Liver (tissue), 8 donors: ENCODE measurements at regions not wholly inside any gene's neighbourhood (a gene's known extent, or its start where the extent isn't known, plus 50 kb on each side); places are given as distances from the start of the nearest gene placed in this dataset.

ENCODE experiments used
- DNase-seq: peaks from one replicate; pipeline ENCODE4 v3.0.0-alpha.2; 2017; ENCODE audit warnings: low spot score
- H3K27ac ChIP-seq, 2 donors: one replicate each; pipeline ENCODE4 v1.7.0; 2013; ENCODE audit warnings: inconsistent platforms in 2 of 2, low read length in 2 of 2, control low read depth in 1 of 2, low read depth in 1 of 2, mild to moderate bottlenecking in 1 of 2
- H3K27me3 ChIP-seq, 4 donors: one replicate each; pipeline versions ENCODE4 v1.6.1 to v1.7.0; 2013; ENCODE audit warnings: low read length in 3 of 4, inconsistent platforms in 1 of 4, mild to moderate bottlenecking in 1 of 4, moderate library complexity in 1 of 4; ENCODE audit not compliant: control insufficient read depth in 4 of 4, insufficient read depth in 4 of 4
- H3K36me3 ChIP-seq, 4 donors: one replicate each; pipeline versions ENCODE4 v1.6.1 to v1.7.0; 2013; ENCODE audit warnings: low read length in 3 of 4, mild to moderate bottlenecking in 3 of 4, low read depth in 1 of 4, moderate library complexity in 1 of 4; ENCODE audit not compliant: control insufficient read depth in 4 of 4, insufficient read depth in 3 of 4
- H3K4me1 ChIP-seq, 4 donors: one replicate each; pipeline versions ENCODE4 v1.6.1 to v1.7.0; 2013; ENCODE audit warnings: low read length in 3 of 4, mild to moderate bottlenecking in 3 of 4, moderate library complexity in 1 of 4; ENCODE audit not compliant: control insufficient read depth in 4 of 4, insufficient read depth in 4 of 4
- H3K4me3 ChIP-seq, 3 donors: one replicate each; pipeline versions ENCODE4 v1.6.1 to v1.7.0; 2013; ENCODE audit warnings: low read length in 3 of 3, control low read depth in 1 of 3, low read depth in 1 of 3, mild to moderate bottlenecking in 1 of 3
- H3K9ac ChIP-seq, 2 donors: one replicate each; pipeline ENCODE4 v1.7.0; 2013; ENCODE audit warnings: low read length in 2 of 2, mild to moderate bottlenecking in 2 of 2, moderate library complexity in 2 of 2, control low read depth in 1 of 2, low read depth in 1 of 2
- H3K9me3 ChIP-seq, 4 donors: one replicate each; pipeline versions ENCODE4 v1.6.1 to v1.7.0; 2013; ENCODE audit warnings: low read length in 3 of 4; ENCODE audit not compliant: control insufficient read depth in 4 of 4
- EGR1 ChIP-seq, 2 donors: IDR thresholded peaks; 2 replicates each; pipeline ENCODE4 v1.6.1; 2016 to 2018; ENCODE audit warnings: antibody characterized with exemption in 2 of 2, low read depth in 2 of 2
- FOXA1 ChIP-seq: IDR thresholded peaks from 2 replicates; pipeline ENCODE4 v1.6.1; 2016; ENCODE audit warnings: antibody characterized with exemption
- FOXA2 ChIP-seq: IDR thresholded peaks from 2 replicates; pipeline ENCODE4 v1.6.1; 2016; ENCODE audit warnings: antibody characterized with exemption
- GABPA ChIP-seq, 2 donors: IDR thresholded peaks in 1 of 2; conservative IDR thresholded peaks in 1 of 2; 2 replicates each; pipeline ENCODE4 v1.6.1; 2016; ENCODE audit warnings: antibody characterized with exemption in 2 of 2, mild to moderate bottlenecking in 1 of 2, moderate library complexity in 1 of 2
- HNF4G ChIP-seq: IDR thresholded peaks from 2 replicates; pipeline ENCODE4 v1.6.1; 2016; ENCODE audit warnings: antibody characterized with exemption
- NR2F2 ChIP-seq: IDR thresholded peaks from 2 replicates; pipeline ENCODE4 v1.6.1; 2016; ENCODE audit warnings: antibody characterized with exemption
- RXRA ChIP-seq, 2 donors: IDR thresholded peaks; 2 replicates each; pipeline ENCODE4 v1.6.1; 2017 to 2018; ENCODE audit warnings: antibody characterized with exemption in 2 of 2, mild to moderate bottlenecking in 1 of 2
- SP1 ChIP-seq: IDR thresholded peaks from 2 replicates; pipeline ENCODE4 v1.6.1; 2018; ENCODE audit warnings: antibody characterized with exemption, mild to moderate bottlenecking
- YY1 ChIP-seq: IDR thresholded peaks from 2 replicates; pipeline ENCODE4 v1.6.1; 2016; ENCODE audit warnings: antibody characterized with exemption, mild to moderate bottlenecking
- WGBS: extraction: QIAGEN DNeasy Blood & Tissue Kit; methylation state at CpG from one replicate; pipeline ENCODE4 v1.1.7; 2013; 5-methylcytosine and 5-hydroxymethylcytosine counted together
- TF ChIP-seq, protein P1 (sequence below): IDR thresholded peaks from 2 replicates; pipeline ENCODE4 v1.6.1; 2016; ENCODE audit warnings: antibody characterized with exemption, mild to moderate bottlenecking
- TF ChIP-seq, protein P2 (sequence below): fragments of 150-350 bp; IDR thresholded peaks from 2 replicates; pipeline ENCODE4 v1.5.1; 2017; ENCODE audit warnings: improper control_type of control experiment, low read depth, low read length; ENCODE audit not compliant: missing input control
- TF ChIP-seq, protein P3 (sequence below): IDR thresholded peaks from 2 replicates; pipeline ENCODE4 v1.6.1; 2016; ENCODE audit warnings: antibody characterized with exemption
- TF ChIP-seq, protein P4 (sequence below): IDR thresholded peaks from 2 replicates; pipeline ENCODE4 v1.6.1; 2016; ENCODE audit warnings: antibody characterized with exemption
- donor health status: healthy.
- donor health status: healthy.
- donor health status: healthy.
- donor health status: healthy.
- donor health status: healthy.

DNA sequence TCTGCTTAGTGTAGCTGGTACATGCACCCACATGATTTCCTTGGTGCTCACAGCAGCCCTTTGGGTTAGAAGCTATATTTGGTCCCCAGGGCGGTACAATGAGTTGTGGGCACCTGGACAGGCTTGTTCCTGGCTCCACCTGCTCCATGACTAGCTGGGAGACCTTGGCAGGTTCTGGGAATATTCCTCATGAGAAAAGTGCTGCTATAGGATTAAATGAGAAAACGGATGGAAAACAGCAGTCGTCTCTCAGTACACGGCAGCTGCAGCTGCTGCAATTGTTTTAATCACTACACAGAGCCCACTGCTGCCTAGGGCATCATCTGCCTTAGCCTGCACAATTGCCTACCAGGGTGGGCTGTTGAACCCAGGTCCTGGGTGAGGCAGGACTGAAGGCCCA is 424.5 kb upstream of the B3GAT1 start:
- peaks cover 0 to 4% (median 0%) of the 10 kb centered on the region in 4 donors for H3K27me3 ChIP-seq
- no peaks in the 10 kb centered on the region for H3K36me3 ChIP-seq
- no peaks in the 10 kb centered on the region for H3K4me1 ChIP-seq
- WGBS: 79% methylated on average over 4 of the region's 4 CpGs
- no peak for DNase-seq
- H3K9ac ChIP-seq: no peak overlapping the region
- TF ChIP-seq, protein P1, sequence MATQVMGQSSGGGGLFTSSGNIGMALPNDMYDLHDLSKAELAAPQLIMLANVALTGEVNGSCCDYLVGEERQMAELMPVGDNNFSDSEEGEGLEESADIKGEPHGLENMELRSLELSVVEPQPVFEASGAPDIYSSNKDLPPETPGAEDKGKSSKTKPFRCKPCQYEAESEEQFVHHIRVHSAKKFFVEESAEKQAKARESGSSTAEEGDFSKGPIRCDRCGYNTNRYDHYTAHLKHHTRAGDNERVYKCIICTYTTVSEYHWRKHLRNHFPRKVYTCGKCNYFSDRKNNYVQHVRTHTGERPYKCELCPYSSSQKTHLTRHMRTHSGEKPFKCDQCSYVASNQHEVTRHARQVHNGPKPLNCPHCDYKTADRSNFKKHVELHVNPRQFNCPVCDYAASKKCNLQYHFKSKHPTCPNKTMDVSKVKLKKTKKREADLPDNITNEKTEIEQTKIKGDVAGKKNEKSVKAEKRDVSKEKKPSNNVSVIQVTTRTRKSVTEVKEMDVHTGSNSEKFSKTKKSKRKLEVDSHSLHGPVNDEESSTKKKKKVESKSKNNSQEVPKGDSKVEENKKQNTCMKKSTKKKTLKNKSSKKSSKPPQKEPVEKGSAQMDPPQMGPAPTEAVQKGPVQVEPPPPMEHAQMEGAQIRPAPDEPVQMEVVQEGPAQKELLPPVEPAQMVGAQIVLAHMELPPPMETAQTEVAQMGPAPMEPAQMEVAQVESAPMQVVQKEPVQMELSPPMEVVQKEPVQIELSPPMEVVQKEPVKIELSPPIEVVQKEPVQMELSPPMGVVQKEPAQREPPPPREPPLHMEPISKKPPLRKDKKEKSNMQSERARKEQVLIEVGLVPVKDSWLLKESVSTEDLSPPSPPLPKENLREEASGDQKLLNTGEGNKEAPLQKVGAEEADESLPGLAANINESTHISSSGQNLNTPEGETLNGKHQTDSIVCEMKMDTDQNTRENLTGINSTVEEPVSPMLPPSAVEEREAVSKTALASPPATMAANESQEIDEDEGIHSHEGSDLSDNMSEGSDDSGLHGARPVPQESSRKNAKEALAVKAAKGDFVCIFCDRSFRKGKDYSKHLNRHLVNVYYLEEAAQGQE: no peak
- no peak for TF ChIP-seq NR2F2
- no peak overlapping the region for H3K4me3 ChIP-seq
- H3K9me3 ChIP-seq: peaks cover 0 to 3% (median under 1%) of the 10 kb centered on the region in 4 donors
- H3K27ac ChIP-seq: no peak overlapping the region

DNA sequence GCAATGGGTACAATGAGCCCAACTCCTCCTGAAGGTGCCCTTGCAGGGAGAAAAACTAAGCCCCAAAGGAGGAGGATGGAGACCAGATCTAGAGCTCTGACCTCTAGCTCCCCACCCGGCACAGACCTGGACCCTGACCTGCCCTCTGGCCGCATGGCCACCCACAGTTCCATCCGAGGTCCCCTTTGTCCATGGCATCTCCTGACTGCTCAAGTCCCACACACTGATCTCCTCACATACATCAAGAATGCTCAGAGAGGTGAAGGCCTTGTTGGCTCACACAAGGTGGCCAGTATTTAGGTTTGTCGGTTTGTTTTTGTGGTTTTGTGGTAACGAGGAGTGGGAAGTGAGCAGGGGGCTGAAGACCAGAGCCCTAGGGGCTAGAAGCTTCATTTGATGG is 423.5 kb upstream of the B3GAT1 start:
- no peak for TF ChIP-seq HNF4G
- no peak for TF ChIP-seq FOXA2
- TF ChIP-seq YY1: no peak
- TF ChIP-seq, protein P2, sequence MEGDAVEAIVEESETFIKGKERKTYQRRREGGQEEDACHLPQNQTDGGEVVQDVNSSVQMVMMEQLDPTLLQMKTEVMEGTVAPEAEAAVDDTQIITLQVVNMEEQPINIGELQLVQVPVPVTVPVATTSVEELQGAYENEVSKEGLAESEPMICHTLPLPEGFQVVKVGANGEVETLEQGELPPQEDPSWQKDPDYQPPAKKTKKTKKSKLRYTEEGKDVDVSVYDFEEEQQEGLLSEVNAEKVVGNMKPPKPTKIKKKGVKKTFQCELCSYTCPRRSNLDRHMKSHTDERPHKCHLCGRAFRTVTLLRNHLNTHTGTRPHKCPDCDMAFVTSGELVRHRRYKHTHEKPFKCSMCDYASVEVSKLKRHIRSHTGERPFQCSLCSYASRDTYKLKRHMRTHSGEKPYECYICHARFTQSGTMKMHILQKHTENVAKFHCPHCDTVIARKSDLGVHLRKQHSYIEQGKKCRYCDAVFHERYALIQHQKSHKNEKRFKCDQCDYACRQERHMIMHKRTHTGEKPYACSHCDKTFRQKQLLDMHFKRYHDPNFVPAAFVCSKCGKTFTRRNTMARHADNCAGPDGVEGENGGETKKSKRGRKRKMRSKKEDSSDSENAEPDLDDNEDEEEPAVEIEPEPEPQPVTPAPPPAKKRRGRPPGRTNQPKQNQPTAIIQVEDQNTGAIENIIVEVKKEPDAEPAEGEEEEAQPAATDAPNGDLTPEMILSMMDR: no peak
- no peak for TF ChIP-seq FOXA1
- TF ChIP-seq RXRA (IDR thresholded peaks at IDR 0.05): no peak
- no peak for TF ChIP-seq SP1
- no peak for TF ChIP-seq GABPA (IDR thresholded peaks at IDR 0.05 in 1 of 2, conservative IDR thresholded peaks at IDR 0.05 in 1 of 2)
- TF ChIP-seq, protein P3, sequence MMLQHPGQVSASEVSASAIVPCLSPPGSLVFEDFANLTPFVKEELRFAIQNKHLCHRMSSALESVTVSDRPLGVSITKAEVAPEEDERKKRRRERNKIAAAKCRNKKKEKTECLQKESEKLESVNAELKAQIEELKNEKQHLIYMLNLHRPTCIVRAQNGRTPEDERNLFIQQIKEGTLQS: no peak
- TF ChIP-seq EGR1 (IDR thresholded peaks at IDR 0.05; ENCODE audit: low read depth in 2 of 2): no peak
- TF ChIP-seq, protein P4, sequence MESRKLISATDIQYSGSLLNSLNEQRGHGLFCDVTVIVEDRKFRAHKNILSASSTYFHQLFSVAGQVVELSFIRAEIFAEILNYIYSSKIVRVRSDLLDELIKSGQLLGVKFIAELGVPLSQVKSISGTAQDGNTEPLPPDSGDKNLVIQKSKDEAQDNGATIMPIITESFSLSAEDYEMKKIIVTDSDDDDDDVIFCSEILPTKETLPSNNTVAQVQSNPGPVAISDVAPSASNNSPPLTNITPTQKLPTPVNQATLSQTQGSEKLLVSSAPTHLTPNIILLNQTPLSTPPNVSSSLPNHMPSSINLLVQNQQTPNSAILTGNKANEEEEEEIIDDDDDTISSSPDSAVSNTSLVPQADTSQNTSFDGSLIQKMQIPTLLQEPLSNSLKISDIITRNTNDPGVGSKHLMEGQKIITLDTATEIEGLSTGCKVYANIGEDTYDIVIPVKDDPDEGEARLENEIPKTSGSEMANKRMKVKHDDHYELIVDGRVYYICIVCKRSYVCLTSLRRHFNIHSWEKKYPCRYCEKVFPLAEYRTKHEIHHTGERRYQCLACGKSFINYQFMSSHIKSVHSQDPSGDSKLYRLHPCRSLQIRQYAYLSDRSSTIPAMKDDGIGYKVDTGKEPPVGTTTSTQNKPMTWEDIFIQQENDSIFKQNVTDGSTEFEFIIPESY: no peak
- H3K36me3 ChIP-seq: no peaks in the 10 kb centered on the region
- no peak overlapping the region for H3K27ac ChIP-seq
- H3K9me3 ChIP-seq: peaks cover 0 to 3% (median 2%) of the 10 kb centered on the region in 4 donors
- peaks cover 0 to 1% (median 0%) of the 10 kb centered on the region in 4 donors for H3K27me3 ChIP-seq
- 74% methylated on average over 5 of the region's 5 CpGs for WGBS
- no peaks in the 10 kb centered on the region for H3K4me1 ChIP-seq
- no peak overlapping the region for H3K4me3 ChIP-seq
- no peak for DNase-seq
- no peak overlapping the region for H3K9ac ChIP-seq
